Stomach smooth muscle (tissue), 2 donors: ENCODE measurements at regions not wholly inside any gene's neighbourhood (a gene's known extent, or its start where the extent isn't known, plus 50 kb on each side); places are given as distances from the start of the nearest gene placed in this dataset.
"Not testable (repeated sequence)": the region's sequence is repeated elsewhere in the genome, so short reads cannot be mapped to it uniquely, and the experiment has no call there.

Experiments
- H3K27ac ChIP-seq: one replicate; pipeline ENCODE4 v1.7.0; 2013; ENCODE audit warnings: mild to moderate bottlenecking, low read length, inconsistent platforms
- H3K27me3 ChIP-seq, 2 donors: one replicate each; pipeline ENCODE4 v1.7.0; 2013; ENCODE audit warnings: low read length in 2 of 2; ENCODE audit not compliant: insufficient read depth in 2 of 2, control insufficient read depth in 1 of 2
- H3K36me3 ChIP-seq, 2 donors: one replicate each; pipeline ENCODE4 v1.7.0; 2013; ENCODE audit warnings: low read length in 2 of 2; ENCODE audit not compliant: control insufficient read depth in 2 of 2, insufficient read depth in 2 of 2
- H3K4me1 ChIP-seq: one replicate; pipeline ENCODE4 v1.7.0; 2013; ENCODE audit warnings: low read length; ENCODE audit not compliant: control insufficient read depth, insufficient read depth
- H3K4me3 ChIP-seq, 2 donors: one replicate each; pipeline ENCODE4 v1.7.0; 2013; ENCODE audit warnings: low read length in 2 of 2
- H3K9ac ChIP-seq, 2 donors: one replicate each; pipeline ENCODE4 v1.7.0; 2013; ENCODE audit warnings: low read length in 2 of 2, mild to moderate bottlenecking in 1 of 2
- H3K9me3 ChIP-seq, 2 donors: one replicate each; pipeline ENCODE4 v1.7.0; 2013; ENCODE audit warnings: low read length in 2 of 2; ENCODE audit not compliant: control insufficient read depth in 2 of 2
- donor health status: healthy.
- donor health status: Pancreatic carcinoma.

GRCh38 chr20:53644108-53644507 is 50.5 kb upstream of the ZNF217 start:
- not testable (repeated sequence) for H3K27me3 ChIP-seq

More at GRCh38 chr20:53644108-53644507, 50.5 kb upstream of the ZNF217 start:
- H3K9ac ChIP-seq, H3K36me3 ChIP-seq, H3K27ac ChIP-seq, H3K4me3 ChIP-seq, H3K9me3 ChIP-seq, H3K4me1 ChIP-seq: not testable (repeated sequence)
